Stimulated activated CD4-positive, alpha-beta T cell treated with anti-CD3 and anti-CD28 coated beads, TNF-alpha, amount 100 ng/mL, for 24 hours (primary cell): ENCODE measurements at regions not wholly inside any gene's neighbourhood (a gene's known extent, or its start where the extent isn't known, plus 50 kb on each side); places are given as distances from the start of the nearest gene placed in this dataset.

Experiments used
- DNase-seq, 3 experiments: peaks; one replicate each; pipeline ENCODE4 v3.0.0-alpha.2; 2020; ENCODE audit warnings: low read depth in 3 of 3

GRCh38 chr6:119609865-119610264 lies 260.3 kb upstream of the MAN1A1 start:
- no peak for DNase-seq

GRCh38 chr6:119608994-119609393 lies 259.4 kb upstream of the MAN1A1 start:
- DNase-seq = no peak

GRCh38 chr6:119604124-119604523 lies 254.6 kb upstream of the MAN1A1 start:
- DNase-seq = no peak

- DNase-seq = no peak
Observed at GRCh38 chr6:119603501-119603900, 253.9 kb upstream of the MAN1A1 start.

- no peak for DNase-seq
Observed at GRCh38 chr6:119602215-119603178, 252.9 kb upstream of the MAN1A1 start.

- DNase-seq = no peak
Observed at GRCh38 chr6:119598883-119599282, 249.3 kb upstream of the MAN1A1 start.

- DNase-seq = no peak
Observed at GRCh38 chr6:119594907-119595306, 245.3 kb upstream of the MAN1A1 start.

- no peak for DNase-seq
Observed at GRCh38 chr6:119591235-119591634, 241.7 kb upstream of the MAN1A1 start.

GRCh38 chr6:119590066-119590465 lies 240.5 kb upstream of the MAN1A1 start:
- no peak for DNase-seq

- no peak for DNase-seq
Observed at GRCh38 chr6:119587537-119587936, 238.0 kb upstream of the MAN1A1 start.

GRCh38 chr6:119586250-119586882 lies 236.8 kb upstream of the MAN1A1 start:
- no peak for DNase-seq

- no peak for DNase-seq
Observed at GRCh38 chr6:119584088-119584487, 234.5 kb upstream of the MAN1A1 start.

GRCh38 chr6:119581220-119581619 lies 231.7 kb upstream of the MAN1A1 start:
- no peak for DNase-seq

GRCh38 chr6:119575721-119576120 lies 226.2 kb upstream of the MAN1A1 start:
- DNase-seq = no peak

- no peak for DNase-seq
Observed at GRCh38 chr6:119568580-119568979, 219.0 kb upstream of the MAN1A1 start.

GRCh38 chr6:119566546-119567260 lies 217.1 kb upstream of the MAN1A1 start:
- no peak for DNase-seq

- no peak for DNase-seq
Observed at GRCh38 chr6:119565893-119566292, 216.3 kb upstream of the MAN1A1 start.

GRCh38 chr6:119562168-119562567 lies 212.6 kb upstream of the MAN1A1 start:
- DNase-seq = no peak

GRCh38 chr6:119559586-119559985 lies 210.0 kb upstream of the MAN1A1 start:
- no peak for DNase-seq

- no peak for DNase-seq
Observed at GRCh38 chr6:119557239-119557638, 207.7 kb upstream of the MAN1A1 start.

GRCh38 chr6:119552021-119552420 lies 202.5 kb upstream of the MAN1A1 start:
- DNase-seq = no peak

GRCh38 chr6:119547024-119547423 lies 197.5 kb upstream of the MAN1A1 start:
- no peak for DNase-seq
